AG04450 (cell line): ENCODE measurements at regions not wholly inside any gene's neighbourhood (a gene's known extent, or its start where the extent isn't known, plus 50 kb on each side); places are given as distances from the start of the nearest gene placed in this dataset.

ENCODE experiments used
- CTCF ChIA-PET: fragments of 300-600, 350-600 bp; formaldehyde crosslinking; extraction: SDS; loops from one replicate; lab custom pipeline; 2022; ENCODE audit warnings: antibody characterized with exemption, inconsistent platforms; lab: Charles Lee
- POLR2A ChIA-PET: fragments of 350-600 bp; formaldehyde crosslinking; extraction: SDS; loops from one replicate; lab custom pipeline; 2021; ENCODE audit warnings: antibody characterized with exemption, inconsistent platforms; lab: Yijun Ruan, JAX
- DNase-seq: peaks from one replicate; pipeline ENCODE4 v3.0.0-alpha.2; 2011; ENCODE audit warnings: low read depth, low spot score
- H3K27ac ChIP-seq: one replicate; pipeline ENCODE4 v1.5.1; 2012; ENCODE audit warnings: low read depth, low read length, control low read depth
- H3K27me3 ChIP-seq: one replicate; pipeline ENCODE4 v1.6.0; 2012; ENCODE audit warnings: low read length; ENCODE audit not compliant: control insufficient read depth, insufficient read depth
- H3K4me3 ChIP-seq: 2 replicates; pipeline ENCODE4 v1.5.1; 2011; ENCODE audit warnings: mild to moderate bottlenecking, low read depth, low read length, control low read depth
- H3K9me3 ChIP-seq: 2 replicates; pipeline ENCODE4 v1.5.1; 2012; ENCODE audit warnings: low read length; ENCODE audit not compliant: control insufficient read depth, insufficient read depth
- TF ChIP-seq, protein P1 (sequence below): IDR thresholded peaks from 2 replicates; pipeline ENCODE4 v1.5.1; 2011; ENCODE audit warnings: low read depth, low read length, control low read depth, inconsistent platforms

DNA sequence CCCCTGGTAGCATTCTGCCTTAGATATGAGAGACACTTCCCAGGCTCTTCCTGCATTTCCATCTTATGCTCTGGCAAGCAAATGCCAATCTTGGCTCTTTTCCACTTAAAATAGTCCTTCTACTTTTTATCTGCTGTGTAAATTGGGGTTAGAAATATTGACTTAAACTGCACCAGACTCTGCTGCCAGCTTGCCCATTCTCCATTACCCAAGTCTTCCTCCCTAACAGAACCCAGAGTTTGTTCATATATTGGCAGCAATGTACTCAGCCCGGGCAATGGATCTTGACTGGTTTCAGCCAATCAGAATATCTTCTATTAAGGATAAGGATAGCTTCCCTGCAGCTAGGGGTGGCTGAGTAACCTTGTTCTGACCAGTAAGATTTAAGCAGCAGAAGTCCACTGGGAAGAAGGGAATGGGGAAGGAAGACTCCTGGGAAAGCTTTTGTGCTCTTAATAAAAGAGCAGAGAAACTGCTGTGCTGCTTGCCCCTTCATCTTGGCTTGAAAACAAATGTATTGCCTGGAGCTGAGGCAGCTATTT lies 177.1 kb downstream of the KCNRG start:
- CTCF ChIA-PET: no interaction called here
- TF ChIP-seq, protein P1, sequence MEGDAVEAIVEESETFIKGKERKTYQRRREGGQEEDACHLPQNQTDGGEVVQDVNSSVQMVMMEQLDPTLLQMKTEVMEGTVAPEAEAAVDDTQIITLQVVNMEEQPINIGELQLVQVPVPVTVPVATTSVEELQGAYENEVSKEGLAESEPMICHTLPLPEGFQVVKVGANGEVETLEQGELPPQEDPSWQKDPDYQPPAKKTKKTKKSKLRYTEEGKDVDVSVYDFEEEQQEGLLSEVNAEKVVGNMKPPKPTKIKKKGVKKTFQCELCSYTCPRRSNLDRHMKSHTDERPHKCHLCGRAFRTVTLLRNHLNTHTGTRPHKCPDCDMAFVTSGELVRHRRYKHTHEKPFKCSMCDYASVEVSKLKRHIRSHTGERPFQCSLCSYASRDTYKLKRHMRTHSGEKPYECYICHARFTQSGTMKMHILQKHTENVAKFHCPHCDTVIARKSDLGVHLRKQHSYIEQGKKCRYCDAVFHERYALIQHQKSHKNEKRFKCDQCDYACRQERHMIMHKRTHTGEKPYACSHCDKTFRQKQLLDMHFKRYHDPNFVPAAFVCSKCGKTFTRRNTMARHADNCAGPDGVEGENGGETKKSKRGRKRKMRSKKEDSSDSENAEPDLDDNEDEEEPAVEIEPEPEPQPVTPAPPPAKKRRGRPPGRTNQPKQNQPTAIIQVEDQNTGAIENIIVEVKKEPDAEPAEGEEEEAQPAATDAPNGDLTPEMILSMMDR: no peak
- Histone ChIP-seq H3K4me3 (no peak overlapping the region), H3K9me3 (no peaks in the 10 kb centered on the region), H3K27ac (no peak overlapping the region), H3K27me3 (peaks cover 21% of the 10 kb centered on the region)
- POLR2A ChIA-PET: no interaction called here
- DNase-seq: no peak

DNA sequence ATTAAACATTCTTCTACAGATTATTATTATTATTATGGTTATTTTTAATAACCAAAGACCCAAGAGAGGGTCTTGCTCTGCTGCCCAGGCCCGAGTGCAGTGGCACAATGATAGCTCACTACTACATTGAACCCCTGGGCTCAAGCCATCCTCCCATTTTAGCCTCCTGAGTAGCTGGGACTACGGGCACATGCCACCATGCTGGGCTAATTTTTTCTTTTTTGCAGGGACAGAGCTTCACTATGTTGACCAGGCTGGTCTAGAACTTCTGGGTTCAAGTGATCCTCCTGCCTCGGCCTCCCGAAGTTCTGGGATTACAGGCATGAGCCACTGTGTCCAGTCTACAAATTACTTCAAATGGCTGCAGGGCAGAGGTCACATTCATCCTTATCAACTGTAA lies 179.8 kb downstream of the KCNRG start:
- ChIA-PET POLR2A (no interaction called here), CTCF (no interaction called here)
- peaks cover 16% of the 10 kb centered on the region for H3K27me3 ChIP-seq
- no peak for DNase-seq
- H3K4me3 ChIP-seq: no peak overlapping the region
- TF ChIP-seq, protein P1: no peak
- H3K9me3 ChIP-seq: no peaks in the 10 kb centered on the region
- no peak overlapping the region for H3K27ac ChIP-seq

DNA sequence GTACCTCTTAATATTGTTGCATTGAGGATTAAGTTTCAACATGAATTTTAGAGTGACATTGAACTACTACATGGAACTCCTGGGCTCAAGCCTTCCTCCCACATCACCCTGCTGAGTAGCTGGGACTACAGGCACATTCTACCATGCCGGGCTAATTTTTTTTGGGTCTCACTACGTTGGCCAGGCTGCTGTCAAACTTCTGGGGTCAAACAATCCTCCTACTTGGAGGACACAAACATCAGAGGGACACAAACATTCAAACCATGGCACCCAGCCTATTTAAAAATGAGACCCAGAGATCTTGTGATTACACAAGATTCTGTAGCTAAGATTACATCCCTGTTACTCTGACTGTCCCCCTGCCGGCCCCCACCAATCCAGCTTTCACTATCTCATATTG lies 180.9 kb downstream of the KCNRG start:
- ChIA-PET POLR2A (no interaction called here), CTCF (interaction anchor here (0.9 kb wide), 1 partner anchor 112 kb away, joined by 3 read pairs; no protein-coding TSS in a partner anchor)
- Histone ChIP-seq H3K4me3 (no peak overlapping the region), H3K27ac (no peak overlapping the region), H3K9me3 (no peaks in the 10 kb centered on the region), H3K27me3 (peaks cover 13% of the 10 kb centered on the region)
- TF ChIP-seq, protein P1: no peak
- DNase-seq: no peak

DNA sequence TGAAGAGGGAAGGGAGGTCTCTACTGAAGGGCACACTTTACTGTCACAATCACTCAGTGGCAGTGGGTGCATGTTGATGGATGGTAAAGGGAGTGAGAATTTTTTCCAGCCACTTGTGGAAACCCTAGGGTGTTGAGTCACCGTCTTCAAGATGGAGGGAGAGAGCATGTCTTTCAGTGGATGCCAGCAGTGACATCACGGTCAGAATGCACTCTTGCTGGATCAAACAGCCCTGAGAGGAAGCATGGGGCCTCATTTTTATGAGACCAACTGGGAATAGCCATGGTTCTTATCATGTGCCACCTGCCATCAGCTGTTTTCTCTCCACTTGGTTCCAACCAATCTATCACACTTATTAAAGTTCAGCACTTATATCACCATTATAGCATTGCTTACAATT lies 182.5 kb downstream of the KCNRG start:
- ChIA-PET CTCF (no interaction called here), POLR2A (no interaction called here)
- TF ChIP-seq, protein P1: no peak
- DNase-seq: no peak
- Histone ChIP-seq H3K9me3 (no peaks in the 10 kb centered on the region), H3K27me3 (peaks cover 7% of the 10 kb centered on the region), H3K27ac (no peak overlapping the region), H3K4me3 (no peak overlapping the region)

DNA sequence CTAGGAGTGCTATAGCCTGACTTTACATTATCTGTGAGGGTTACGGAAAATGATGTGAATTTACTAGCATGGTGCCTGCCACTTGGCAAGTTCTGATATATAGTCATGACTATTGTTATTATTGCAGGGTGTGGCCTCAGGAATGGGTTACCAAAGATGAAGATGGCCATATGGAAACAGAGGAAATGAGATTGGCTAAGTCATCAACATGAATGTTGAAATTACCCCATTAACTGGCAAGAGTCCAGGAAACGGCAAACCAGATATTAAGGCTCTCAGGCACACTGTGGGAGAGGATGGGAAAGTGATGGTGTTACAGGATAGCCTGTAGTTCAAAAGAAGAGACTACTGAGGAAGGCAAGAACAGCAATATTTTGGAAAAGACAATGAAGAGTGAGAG lies 183.3 kb downstream of the KCNRG start:
- H3K27me3 ChIP-seq: peaks cover 7% of the 10 kb centered on the region
- DNase-seq: no peak
- no peak overlapping the region for H3K27ac ChIP-seq
- no peaks in the 10 kb centered on the region for H3K9me3 ChIP-seq
- no peak overlapping the region for H3K4me3 ChIP-seq
- ChIA-PET POLR2A (no interaction called here), CTCF (no interaction called here)
- TF ChIP-seq, protein P1: no peak
